HFF-Myc (cell line): ENCODE measurements at regions not wholly inside any gene's neighbourhood (a gene's known extent, or its start where the extent isn't known, plus 50 kb on each side); places are given as distances from the start of the nearest gene placed in this dataset.

Experiments used
- DNase-seq: peaks from one replicate; pipeline ENCODE4 v3.0.0-alpha.2; 2011; ENCODE audit warnings: low read depth; ENCODE audit errors: extremely low read depth
- H3K4me3 ChIP-seq: replicated peaks from 2 replicates; pipeline ENCODE4 v1.5.1; 2011; ENCODE audit warnings: low read depth, mild to moderate bottlenecking, control low read depth, low read length
- CTCF ChIP-seq: IDR thresholded peaks from 2 replicates; pipeline ENCODE4 v1.5.1; 2012; ENCODE audit warnings: mild to moderate bottlenecking, low read depth, low read length, control low read depth; ENCODE audit errors: missing control alignments

DNA sequence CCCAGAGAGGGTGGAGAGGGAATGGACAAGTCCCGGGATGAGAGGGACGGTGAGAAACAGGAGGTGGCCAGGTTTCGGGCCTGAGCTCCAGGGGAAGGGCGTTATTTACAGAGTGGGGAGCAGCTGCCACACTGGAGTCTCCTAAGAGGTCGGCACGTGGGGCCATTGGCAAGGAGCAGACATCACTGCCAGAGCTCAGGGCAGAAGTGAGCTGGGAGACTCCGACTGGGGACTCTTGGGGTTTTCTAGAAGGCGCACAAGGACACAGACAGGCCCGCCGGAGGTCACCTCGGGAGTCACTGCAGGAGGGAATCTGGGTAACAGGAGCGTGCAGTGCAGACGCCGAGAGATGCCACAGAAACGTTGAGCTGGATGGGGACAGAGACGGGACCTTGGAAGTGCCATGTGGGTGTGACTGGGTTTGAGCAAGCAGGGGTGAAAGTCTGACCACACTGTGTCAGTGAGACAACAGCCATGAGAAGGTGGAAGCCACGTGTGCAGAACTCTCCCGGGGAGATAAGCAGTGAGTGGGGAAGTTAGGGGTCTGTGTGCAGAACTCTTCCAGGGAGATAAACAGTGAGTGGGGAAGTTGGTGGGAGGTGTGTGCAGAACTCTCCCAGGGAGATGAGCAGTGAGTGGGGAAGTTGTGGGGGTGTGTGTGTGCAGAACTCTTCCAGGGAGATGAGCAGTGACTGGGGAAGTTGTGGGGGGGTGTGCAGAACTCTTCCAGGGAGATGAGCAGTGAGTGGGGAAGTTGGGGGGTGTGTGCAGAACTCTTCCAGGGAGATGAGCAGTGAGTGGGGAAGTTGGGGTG lies 187.5 kb downstream of the SHANK2 start:
- no peak overlapping the region for H3K4me3 ChIP-seq
- TF ChIP-seq CTCF, result no peak
- no peak for DNase-seq

DNA sequence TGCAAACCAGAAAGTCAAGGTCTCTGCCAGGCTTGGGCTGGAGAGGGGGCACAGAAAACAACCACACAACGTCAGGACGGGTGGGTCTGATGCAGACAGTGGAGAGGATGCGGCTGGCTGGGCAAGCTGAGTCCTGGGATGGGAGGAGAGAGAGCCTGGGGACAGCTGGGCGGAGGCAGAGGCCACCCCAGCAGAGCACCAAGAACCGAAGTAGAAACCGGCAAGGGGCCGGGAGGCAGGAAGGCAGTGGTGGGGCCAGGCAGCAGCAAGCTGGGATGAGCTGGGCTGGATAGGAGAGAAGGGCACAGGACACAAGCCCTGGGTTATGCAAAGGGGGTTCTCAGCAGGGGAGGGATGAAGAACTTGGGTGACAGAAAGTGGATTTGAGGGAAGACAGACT lies 188.2 kb downstream of the SHANK2 start:
- no peak overlapping the region for H3K4me3 ChIP-seq
- no peak for TF ChIP-seq CTCF
- no peak for DNase-seq

DNA sequence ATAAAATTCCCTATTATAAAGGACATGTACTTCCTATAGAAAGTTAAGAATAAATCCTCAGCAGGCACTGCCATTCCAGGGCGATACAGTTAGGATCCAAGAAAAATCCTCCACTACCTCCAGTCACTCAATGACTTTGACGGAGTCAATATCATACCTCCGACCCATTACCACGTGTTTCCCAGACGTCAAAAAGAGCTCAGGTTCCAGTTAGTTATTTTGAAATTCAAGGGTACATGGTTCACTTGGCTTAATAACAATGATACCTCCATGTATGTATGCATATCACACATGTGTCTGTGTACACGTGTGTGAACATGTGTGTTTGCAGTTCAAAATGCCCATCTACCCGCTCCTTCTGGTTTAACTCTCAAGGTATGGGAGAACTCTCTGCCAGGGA lies 189.2 kb downstream of the SHANK2 start:
- no peak for DNase-seq
- H3K4me3 ChIP-seq, result no peak overlapping the region
- no peak for TF ChIP-seq CTCF

DNA sequence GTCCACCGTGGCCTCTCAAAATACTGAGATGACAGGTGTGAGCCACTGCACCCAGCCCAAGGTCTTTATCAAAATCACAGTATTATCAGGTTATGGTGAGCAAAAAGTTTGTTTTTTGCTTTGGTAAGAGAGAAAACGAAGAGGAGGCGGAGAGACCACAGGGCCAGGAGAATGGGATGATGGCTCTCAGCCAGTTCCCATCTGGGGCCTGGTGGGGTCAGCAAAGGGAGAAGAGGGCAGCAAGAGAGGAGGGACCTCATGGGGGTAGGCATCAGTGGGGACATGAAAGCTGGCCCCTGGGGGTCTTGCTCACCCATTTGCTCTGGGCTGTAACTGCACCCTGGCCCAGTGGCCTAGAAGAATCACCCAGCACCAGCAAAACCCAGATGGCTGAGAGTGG lies 190.2 kb downstream of the SHANK2 start:
- TF ChIP-seq CTCF, result no peak
- no peak for DNase-seq
- H3K4me3 ChIP-seq, result no peak overlapping the region

GRCh38 chr11:71060391-71060791 lies 192.0 kb downstream of the SHANK2 start:
- no peak for TF ChIP-seq CTCF
- no peak overlapping the region for H3K4me3 ChIP-seq
- no peak for DNase-seq

DNA sequence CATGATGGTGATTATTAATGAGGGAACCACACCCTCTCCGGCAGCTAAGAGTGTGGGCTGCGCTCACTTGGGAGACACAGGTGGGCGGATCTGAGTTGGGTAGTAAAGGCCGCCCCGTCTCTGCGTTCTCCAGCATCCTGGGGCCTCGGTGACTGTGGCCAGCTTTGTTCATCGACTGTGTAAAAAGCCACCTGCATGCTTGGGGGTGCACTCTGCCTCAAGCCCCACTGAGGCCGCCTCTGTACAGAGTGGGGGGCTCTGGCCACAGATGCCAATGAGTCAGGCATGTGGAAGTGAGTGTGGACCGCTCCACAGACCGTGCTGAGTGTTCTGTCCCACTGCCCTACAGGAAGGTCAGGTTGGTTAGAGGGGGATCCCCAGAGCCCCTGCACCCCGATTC lies 192.7 kb downstream of the SHANK2 start:
- H3K4me3 ChIP-seq, result no peak overlapping the region
- no peak for TF ChIP-seq CTCF
- no peak for DNase-seq

DNA sequence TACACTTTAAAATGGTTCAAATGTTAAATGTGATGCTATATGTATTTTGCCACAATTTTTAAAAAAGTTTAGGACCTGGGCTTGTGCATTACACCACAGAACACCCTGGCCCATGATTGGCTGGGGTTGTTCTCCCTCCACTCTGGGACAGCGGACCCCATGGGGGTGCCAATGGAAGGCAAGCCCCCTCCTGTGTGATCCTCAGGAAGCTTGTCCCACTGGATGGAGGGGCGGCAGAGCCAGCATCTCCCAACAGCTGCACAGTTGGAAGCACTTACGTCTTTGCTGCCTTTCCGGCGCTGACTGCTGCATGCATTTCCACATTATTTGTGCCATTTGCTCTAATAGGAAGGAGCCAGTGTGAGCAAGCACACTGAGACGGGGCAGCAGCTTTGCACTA lies 196.5 kb downstream of the SHANK2 start:
- TF ChIP-seq CTCF, result no peak
- no peak overlapping the region for H3K4me3 ChIP-seq
- no peak for DNase-seq
